DND-41 (cell line): ENCODE measurements at regions not wholly inside any gene's neighbourhood (a gene's known extent, or its start where the extent isn't known, plus 50 kb on each side); places are given as distances from the start of the nearest gene placed in this dataset.

ENCODE experiments used
- ATAC-seq: fragments of 200-7000 bp; cut with Tn5 transposase; 3 replicates; pipeline ENCODE4 v1.9.1; 2021; ENCODE audit warnings: low read depth; ENCODE audit not compliant: insufficient read depth
- DNase-seq: peaks from one replicate; pipeline ENCODE4 v3.0.0-alpha.2; 2020
- H2AFZ ChIP-seq: 2 replicates; pipeline ENCODE4 v1.6.0; 2012; ENCODE audit warnings: low read depth, low read length
- H3K27ac ChIP-seq: 2 replicates; pipeline ENCODE4 v1.5.1; 2012; ENCODE audit warnings: low read length, inconsistent platforms
- H3K27me3 ChIP-seq: fragments of 200-600 bp; sonication (generic); 2 replicates; pipeline ENCODE4 v1.6.0; 2012; ENCODE audit warnings: low read length, mild to moderate bottlenecking, inconsistent platforms; ENCODE audit not compliant: insufficient read depth, poor library complexity
- H3K36me3 ChIP-seq: 2 replicates; pipeline ENCODE4 v1.5.1; 2012; ENCODE audit warnings: low read length, inconsistent platforms; ENCODE audit not compliant: insufficient read depth
- H3K4me1 ChIP-seq: 2 replicates; pipeline ENCODE4 v1.5.1; 2012; ENCODE audit warnings: mild to moderate bottlenecking, low read length; ENCODE audit not compliant: insufficient read depth
- H3K4me2 ChIP-seq: 2 replicates; pipeline ENCODE4 v1.6.0; 2012; ENCODE audit warnings: mild to moderate bottlenecking, moderate library complexity, low read length, inconsistent platforms; ENCODE audit not compliant: insufficient read depth
- H3K4me3 ChIP-seq, 2 experiments: fragments of 200-600 bp in 1 of 2; shearing (Covaris generic) in 1 of 2; 2 replicates each; pipeline ENCODE4 v1.5.1; 2012 to 2016; ENCODE audit warnings: inconsistent platforms in 2 of 2, low read length in 2 of 2, mild to moderate bottlenecking in 2 of 2, low read depth in 1 of 2, moderate library complexity in 1 of 2
- H3K79me2 ChIP-seq: 2 replicates; pipeline ENCODE4 v1.6.0; 2012; ENCODE audit warnings: low read length, inconsistent platforms; ENCODE audit not compliant: insufficient read depth
- H3K9ac ChIP-seq: 2 replicates; pipeline ENCODE4 v1.6.0; 2012; ENCODE audit warnings: low read depth, mild to moderate bottlenecking, inconsistent platforms, low read length, moderate library complexity
- H3K9me3 ChIP-seq: 2 replicates; pipeline ENCODE4 v1.5.1; 2012; ENCODE audit warnings: low read length, moderate library complexity, mild to moderate bottlenecking, inconsistent platforms; ENCODE audit not compliant: insufficient read depth, severe bottlenecking
- H4K20me1 ChIP-seq: 2 replicates; pipeline ENCODE4 v1.6.0; 2012; ENCODE audit warnings: low read length; ENCODE audit not compliant: insufficient read depth
- CTCF ChIP-seq: IDR thresholded peaks from 2 replicates; pipeline ENCODE4 v1.5.1; 2012; ENCODE audit warnings: borderline replicate concordance, low read length, moderate library complexity, mild to moderate bottlenecking; ENCODE audit not compliant: poor library complexity, severe bottlenecking; ENCODE audit errors: extremely low read depth
- EZH2 ChIP-seq: IDR thresholded peaks from 3 replicates; pipeline ENCODE4 v1.6.1; 2012; ENCODE audit warnings: borderline replicate concordance, low read depth, mild to moderate bottlenecking, moderate library complexity, low read length, inconsistent platforms; ENCODE audit not compliant: severe bottlenecking

GRCh38 chr20:40561187-40561586 is 127.8 kb downstream of the MAFB start:
- ATAC-seq (no peak), DNase-seq (no peak)
- Histone ChIP-seq H3K27ac (no peak overlapping the region), H2AFZ (no peak overlapping the region), H3K4me2 (no peak overlapping the region), H3K27me3 (peaks cover 13% of the 10 kb centered on the region), H3K9ac (no peak overlapping the region), H3K9me3 (no peaks in the 10 kb centered on the region), H4K20me1 (no peaks in the 10 kb centered on the region), H3K4me1 (no peaks in the 10 kb centered on the region), H3K36me3 (no peaks in the 10 kb centered on the region), H3K79me2 (no peaks in the 10 kb centered on the region), H3K4me3 (no peak overlapping the region)
- no peak for TF ChIP-seq CTCF
- no peak for TF ChIP-seq EZH2

- H3K4me2 ChIP-seq: no peak overlapping the region
- H3K9me3 ChIP-seq: no peaks in the 10 kb centered on the region
- ATAC-seq (no peak), DNase-seq (no peak)
- H3K79me2 ChIP-seq: no peaks in the 10 kb centered on the region
- H3K4me1 ChIP-seq: no peaks in the 10 kb centered on the region
- no peaks in the 10 kb centered on the region for H4K20me1 ChIP-seq
- peaks cover 13% of the 10 kb centered on the region for H3K27me3 ChIP-seq
- H3K9ac ChIP-seq: no peak overlapping the region
- TF ChIP-seq CTCF: no peak
- no peak for TF ChIP-seq EZH2
- no peaks in the 10 kb centered on the region for H3K36me3 ChIP-seq
- no peak overlapping the region for H3K27ac ChIP-seq
- H3K4me3 ChIP-seq: no peak overlapping the region
- H2AFZ ChIP-seq: no peak overlapping the region
Measured at GRCh38 chr20:40558212-40558611, 130.8 kb downstream of the MAFB start.

GRCh38 chr20:40551125-40551530 is 137.9 kb downstream of the MAFB start:
- Histone ChIP-seq H4K20me1 (no peaks in the 10 kb centered on the region), H3K9me3 (peaks cover 2% of the 10 kb centered on the region), H3K4me3 (no peak overlapping the region), H3K36me3 (no peaks in the 10 kb centered on the region), H2AFZ (no peak overlapping the region), H3K27ac (no peak overlapping the region), H3K4me1 (no peaks in the 10 kb centered on the region), H3K27me3 (no peaks in the 10 kb centered on the region), H3K79me2 (no peaks in the 10 kb centered on the region), H3K9ac (no peak overlapping the region), H3K4me2 (no peak overlapping the region)
- no peak for TF ChIP-seq EZH2
- TF ChIP-seq CTCF: no peak
- ATAC-seq: no peak
- DNase-seq: no peak
